ENCODE measurements at regions not wholly inside any gene's neighbourhood (a gene's known extent, or its start where the extent isn't known, plus 50 kb on each side); places are given as distances from the start of the nearest gene placed in this dataset.

GRCh38 chr7:155223503-155223902 lies 74.2 kb upstream of the INSIG1 start:
- TF ChIP-seq POLR2A (IDR thresholded peaks at IDR 0.05) = no peak
- TF ChIP-seq CTCF (IDR thresholded peaks at IDR 0.05) = no peak

Data from Peyer's patch (tissue), 4 donors.